CD14-positive monocyte (primary cell): ENCODE measurements at regions not wholly inside any gene's neighbourhood (a gene's known extent, or its start where the extent isn't known, plus 50 kb on each side); places are given as distances from the start of the nearest gene placed in this dataset.

ENCODE experiments used
- DNase-seq, 3 donors: peaks; one replicate each; pipeline ENCODE4 v3.0.0-alpha.2; 2011 to 2022
- H2AFZ ChIP-seq: 2 replicates; pipeline ENCODE4 v1.6.0; 2012; ENCODE audit warnings: mild to moderate bottlenecking, low read depth, low read length, inconsistent platforms; ENCODE audit not compliant: insufficient read depth, poor library complexity, severe bottlenecking
- H3K27ac ChIP-seq, 2 donors: 1 replicate in 1 of 2; 2 replicates in 1 of 2; pipeline ENCODE4 v1.5.1; 2012 to 2013; ENCODE audit warnings: low read length in 2 of 2, control low read depth in 1 of 2, inconsistent platforms in 1 of 2, low read depth in 1 of 2, mild to moderate bottlenecking in 1 of 2
- H3K27me3 ChIP-seq, 2 donors: one replicate each; pipeline versions ENCODE4 v1.6.0 to v1.6.1; 2011 to 2013; ENCODE audit warnings: low read length in 2 of 2; ENCODE audit not compliant: control insufficient read depth in 2 of 2, insufficient read depth in 2 of 2
- H3K36me3 ChIP-seq, 2 donors: replicated peaks in 1 of 2; 1 replicate in 1 of 2; 2 replicates in 1 of 2; pipeline versions ENCODE4 v1.5.1 to v1.6.1; 2012 to 2013; ENCODE audit warnings: low read length in 2 of 2, control low read depth in 1 of 2, inconsistent platforms in 1 of 2, mild to moderate bottlenecking in 1 of 2; ENCODE audit not compliant: insufficient read depth in 2 of 2, control insufficient read depth in 1 of 2
- H3K4me1 ChIP-seq, 2 donors: 1 replicate in 1 of 2; 2 replicates in 1 of 2; pipeline versions ENCODE4 v1.5.1 to v1.6.1; 2012 to 2013; ENCODE audit warnings: low read length in 2 of 2, control low read depth in 1 of 2, inconsistent platforms in 1 of 2, mild to moderate bottlenecking in 1 of 2, moderate library complexity in 1 of 2; ENCODE audit not compliant: insufficient read depth in 2 of 2, control insufficient read depth in 1 of 2
- H3K4me2 ChIP-seq: replicated peaks from 2 replicates; pipeline ENCODE3; 2012; ENCODE audit warnings: low read length, moderate library complexity, mild to moderate bottlenecking; ENCODE audit not compliant: poor library complexity, severe bottlenecking; ENCODE audit errors: extremely low read depth
- H3K4me3 ChIP-seq, 3 experiments: fragments of 200-600 bp in 1 of 3; sonication (generic) in 1 of 3; replicated peaks in 1 of 3; 1 replicate in 2 of 3; 2 replicates in 1 of 3; pipeline ENCODE4 v1.5.1; 2011 to 2013; ENCODE audit warnings: low read length in 3 of 3, mild to moderate bottlenecking in 3 of 3, control low read depth in 2 of 3, low read depth in 2 of 3, inconsistent platforms in 1 of 3, moderate library complexity in 1 of 3
- H3K79me2 ChIP-seq: 2 replicates; pipeline ENCODE4 v1.6.0; 2012; ENCODE audit warnings: mild to moderate bottlenecking, control low read depth, inconsistent platforms, low read length, moderate library complexity; ENCODE audit not compliant: insufficient read depth
- H3K9ac ChIP-seq: 2 replicates; pipeline ENCODE4 v1.6.0; 2017; ENCODE audit warnings: low read length, mild to moderate bottlenecking; ENCODE audit not compliant: insufficient read depth, poor library complexity, severe bottlenecking
- H3K9me3 ChIP-seq, 2 donors: replicated peaks in 1 of 2; 1 replicate in 1 of 2; 2 replicates in 1 of 2; pipeline versions ENCODE4 v1.5.1 to v1.6.1; 2012 to 2013; ENCODE audit warnings: low read length in 2 of 2, control low read depth in 1 of 2; ENCODE audit not compliant: control insufficient read depth in 1 of 2, insufficient read depth in 1 of 2
- H4K20me1 ChIP-seq: 2 replicates; pipeline ENCODE4 v1.6.0; 2012; ENCODE audit warnings: mild to moderate bottlenecking, low read length, control low read depth, moderate library complexity; ENCODE audit not compliant: insufficient read depth
- H3K27ac Mint-ChIP-seq, 7 donors: one replicate each; pipeline ENCODE4 v1.8.0; 2020; ENCODE audit warnings: mild to moderate bottlenecking in 7 of 7, mixed read lengths in 7 of 7, moderate library complexity in 6 of 7, inconsistent platforms in 2 of 7
- H3K27me3 Mint-ChIP-seq, 3 donors: one replicate each; pipeline ENCODE4 v1.8.0; 2021 to 2022; ENCODE audit warnings: low read depth in 3 of 3, mild to moderate bottlenecking in 3 of 3, mixed read lengths in 3 of 3, moderate library complexity in 3 of 3, inconsistent platforms in 1 of 3
- H3K36me3 Mint-ChIP-seq, 2 donors: one replicate each; pipeline ENCODE4 v1.8.0; 2020; ENCODE audit warnings: mixed read lengths in 2 of 2, inconsistent platforms in 1 of 2, mild to moderate bottlenecking in 1 of 2
- H3K4me1 Mint-ChIP-seq: one replicate; pipeline ENCODE4 v1.8.0; 2020; ENCODE audit warnings: mild to moderate bottlenecking, mixed read lengths
- H3K4me3 Mint-ChIP-seq, 2 donors: one replicate each; pipeline ENCODE4 v1.8.0; 2020; ENCODE audit warnings: mild to moderate bottlenecking in 2 of 2, mixed read lengths in 2 of 2, moderate library complexity in 1 of 2
- H3K9me3 Mint-ChIP-seq, 7 donors: one replicate each; pipeline ENCODE4 v1.8.0; 2020 to 2022; ENCODE audit warnings: mixed read lengths in 7 of 7, mild to moderate bottlenecking in 6 of 7, moderate library complexity in 6 of 7, inconsistent platforms in 2 of 7
- WGBS: methylation state at CpG from one replicate; pipeline ENCODE4 v1.1.5; 2013; ENCODE audit warnings: missing lambda C conversion rate; ENCODE audit not compliant: insufficient coverage; 5-methylcytosine and 5-hydroxymethylcytosine counted together
- intact Hi-C, 2 donors: fragments of 100-400 bp; cut with micrococcal nuclease; formaldehyde crosslinking; loops; one replicate each; pipeline versions ENCODE4 v1.15.0 to v1.15.1; 2023
- TF ChIP-seq, protein P1 (sequence below): fragments of 200-600 bp; IDR thresholded peaks from one replicate; pipeline ENCODE4 v1.8.0; 2022; ENCODE audit warnings: antibody characterized with exemption, mild to moderate bottlenecking

DNA sequence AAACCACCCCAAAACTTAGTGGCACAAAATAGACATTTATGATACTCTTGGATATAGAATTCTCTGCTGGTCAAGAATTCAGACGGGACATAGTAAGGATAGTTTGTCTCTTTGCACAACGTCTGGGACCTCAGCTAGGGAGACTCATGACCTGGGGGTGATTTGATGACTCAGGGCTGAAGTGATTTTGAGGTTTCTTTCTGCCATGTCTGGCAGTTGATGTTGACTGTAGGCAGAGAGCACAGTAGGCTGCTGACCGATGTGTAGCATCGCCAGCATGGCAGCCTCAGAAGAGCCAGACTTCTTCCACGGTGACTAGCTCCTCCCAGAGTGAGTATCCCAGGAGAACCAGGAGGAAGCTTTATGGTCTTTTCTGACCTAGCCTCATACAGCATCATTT, 88.9 kb upstream of the FRMD6 start:
- WGBS: 87% methylated on average over 5 of the region's 5 CpGs
- no peak overlapping the region for H3K4me3 ChIP-seq
- Mint-ChIP-seq H3K36me3 (no peaks in the 10 kb centered on the region), H3K4me1 (no peaks in the 10 kb centered on the region), H3K27ac (no peak overlapping the region), H3K27me3 (peaks cover 0 to 3% (median 0%) of the 10 kb centered on the region in 3 donors), H3K4me3 (no peak overlapping the region), H3K9me3 (peaks cover 0 to 3% (median 0%) of the 10 kb centered on the region in 7 donors)
- intact Hi-C loops: no loop called here
- H3K4me2 ChIP-seq: no peak overlapping the region
- no peak overlapping the region for H2AFZ ChIP-seq
- no peak for DNase-seq
- H3K9me3 ChIP-seq: no peaks in the 10 kb centered on the region
- no peaks in the 10 kb centered on the region for H3K4me1 ChIP-seq
- TF ChIP-seq, protein P1, sequence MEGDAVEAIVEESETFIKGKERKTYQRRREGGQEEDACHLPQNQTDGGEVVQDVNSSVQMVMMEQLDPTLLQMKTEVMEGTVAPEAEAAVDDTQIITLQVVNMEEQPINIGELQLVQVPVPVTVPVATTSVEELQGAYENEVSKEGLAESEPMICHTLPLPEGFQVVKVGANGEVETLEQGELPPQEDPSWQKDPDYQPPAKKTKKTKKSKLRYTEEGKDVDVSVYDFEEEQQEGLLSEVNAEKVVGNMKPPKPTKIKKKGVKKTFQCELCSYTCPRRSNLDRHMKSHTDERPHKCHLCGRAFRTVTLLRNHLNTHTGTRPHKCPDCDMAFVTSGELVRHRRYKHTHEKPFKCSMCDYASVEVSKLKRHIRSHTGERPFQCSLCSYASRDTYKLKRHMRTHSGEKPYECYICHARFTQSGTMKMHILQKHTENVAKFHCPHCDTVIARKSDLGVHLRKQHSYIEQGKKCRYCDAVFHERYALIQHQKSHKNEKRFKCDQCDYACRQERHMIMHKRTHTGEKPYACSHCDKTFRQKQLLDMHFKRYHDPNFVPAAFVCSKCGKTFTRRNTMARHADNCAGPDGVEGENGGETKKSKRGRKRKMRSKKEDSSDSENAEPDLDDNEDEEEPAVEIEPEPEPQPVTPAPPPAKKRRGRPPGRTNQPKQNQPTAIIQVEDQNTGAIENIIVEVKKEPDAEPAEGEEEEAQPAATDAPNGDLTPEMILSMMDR: no peak
- no peaks in the 10 kb centered on the region for H3K36me3 ChIP-seq
- no peaks in the 10 kb centered on the region for H3K27me3 ChIP-seq
- H3K9ac ChIP-seq: no peak overlapping the region
- no peaks in the 10 kb centered on the region for H4K20me1 ChIP-seq
- H3K27ac ChIP-seq: no peak overlapping the region
- H3K79me2 ChIP-seq: no peaks in the 10 kb centered on the region

DNA sequence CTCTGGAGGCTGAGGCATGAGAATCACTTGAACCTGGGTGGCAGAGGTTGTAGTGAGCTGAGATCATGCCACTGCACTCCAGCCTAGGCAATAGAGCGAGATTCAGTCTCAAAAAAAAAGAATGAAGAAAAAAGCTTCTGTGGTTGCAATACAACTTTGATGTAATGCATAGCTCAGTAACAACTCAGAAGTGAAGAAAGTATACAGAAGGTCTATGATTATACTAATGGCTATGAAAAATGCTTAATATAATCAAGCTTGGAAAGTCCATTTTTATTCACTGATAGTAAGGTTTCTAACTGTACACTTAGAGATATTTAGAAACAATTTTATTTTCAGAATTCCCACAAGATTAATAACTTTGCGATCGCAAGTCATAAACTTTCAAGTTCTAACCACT, 88.2 kb upstream of the FRMD6 start:
- H3K4me3 Mint-ChIP-seq: no peak overlapping the region
- no peaks in the 10 kb centered on the region for H3K9me3 ChIP-seq
- H3K9ac ChIP-seq: no peak overlapping the region
- no peak overlapping the region for H3K4me3 ChIP-seq
- no peaks in the 10 kb centered on the region for H3K4me1 Mint-ChIP-seq
- intact Hi-C loops: no loop called here
- H3K79me2 ChIP-seq: no peaks in the 10 kb centered on the region
- WGBS: no CpG with 5 or more reads among the region's 3 CpGs
- H3K27me3 Mint-ChIP-seq: peaks cover 0 to 3% (median 0%) of the 10 kb centered on the region in 3 donors
- H3K27me3 ChIP-seq: no peaks in the 10 kb centered on the region
- no peaks in the 10 kb centered on the region for H3K36me3 Mint-ChIP-seq
- no peak overlapping the region for H3K27ac Mint-ChIP-seq
- TF ChIP-seq, protein P1: no peak
- H3K4me1 ChIP-seq: no peaks in the 10 kb centered on the region
- DNase-seq: no peak
- no peaks in the 10 kb centered on the region for H4K20me1 ChIP-seq
- no peak overlapping the region for H3K27ac ChIP-seq
- H2AFZ ChIP-seq: no peak overlapping the region
- H3K4me2 ChIP-seq: no peak overlapping the region
- H3K9me3 Mint-ChIP-seq: peaks cover 0 to 3% (median 0%) of the 10 kb centered on the region in 7 donors
- no peaks in the 10 kb centered on the region for H3K36me3 ChIP-seq
